ENCODE measurements at regions not wholly inside any gene's neighbourhood (a gene's known extent, or its start where the extent isn't known, plus 50 kb on each side); places are given as distances from the start of the nearest gene placed in this dataset.

GRCh38 chr7:34523226-34523918 lies 134.6 kb upstream of the NPSR1 start:
- TF ChIP-seq CTCF (conservative IDR thresholded peaks at IDR 0.05; ENCODE audit: low read depth, low read length) (no peak), EZH2 (IDR thresholded peaks at IDR 0.05; ENCODE audit: low read length, unreplicated experiment) (no peak)

Data from PC-3 (cell line).